ENCODE measurements at regions not wholly inside any gene's neighbourhood (a gene's known extent, or its start where the extent isn't known, plus 50 kb on each side); places are given as distances from the start of the nearest gene placed in this dataset.

DNA sequence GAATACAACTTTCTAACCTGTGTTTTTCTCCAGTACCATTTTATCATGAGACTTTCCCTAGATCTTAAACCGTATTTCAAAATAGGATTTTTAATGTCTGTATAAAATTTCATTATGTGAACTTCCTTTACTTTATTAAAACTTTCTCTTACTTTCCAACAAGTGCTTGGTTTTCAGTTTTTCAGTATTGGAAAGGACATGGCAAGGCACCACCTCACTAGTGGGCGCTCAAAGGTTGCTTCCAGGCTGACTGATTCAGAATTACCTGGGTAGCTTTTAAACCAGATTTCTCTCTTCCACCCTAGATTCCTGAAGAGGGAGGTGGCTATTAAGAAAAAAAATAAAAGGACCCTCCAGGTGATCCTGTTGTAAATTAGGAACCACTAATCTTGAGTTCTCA lies 236.6 kb downstream of the SOX2 start:
- TF ChIP-seq, protein P1, sequence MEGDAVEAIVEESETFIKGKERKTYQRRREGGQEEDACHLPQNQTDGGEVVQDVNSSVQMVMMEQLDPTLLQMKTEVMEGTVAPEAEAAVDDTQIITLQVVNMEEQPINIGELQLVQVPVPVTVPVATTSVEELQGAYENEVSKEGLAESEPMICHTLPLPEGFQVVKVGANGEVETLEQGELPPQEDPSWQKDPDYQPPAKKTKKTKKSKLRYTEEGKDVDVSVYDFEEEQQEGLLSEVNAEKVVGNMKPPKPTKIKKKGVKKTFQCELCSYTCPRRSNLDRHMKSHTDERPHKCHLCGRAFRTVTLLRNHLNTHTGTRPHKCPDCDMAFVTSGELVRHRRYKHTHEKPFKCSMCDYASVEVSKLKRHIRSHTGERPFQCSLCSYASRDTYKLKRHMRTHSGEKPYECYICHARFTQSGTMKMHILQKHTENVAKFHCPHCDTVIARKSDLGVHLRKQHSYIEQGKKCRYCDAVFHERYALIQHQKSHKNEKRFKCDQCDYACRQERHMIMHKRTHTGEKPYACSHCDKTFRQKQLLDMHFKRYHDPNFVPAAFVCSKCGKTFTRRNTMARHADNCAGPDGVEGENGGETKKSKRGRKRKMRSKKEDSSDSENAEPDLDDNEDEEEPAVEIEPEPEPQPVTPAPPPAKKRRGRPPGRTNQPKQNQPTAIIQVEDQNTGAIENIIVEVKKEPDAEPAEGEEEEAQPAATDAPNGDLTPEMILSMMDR (IDR thresholded peaks at IDR 0.05) = peak; percentile 66
- TF ChIP-seq POLR2AphosphoS5 (IDR thresholded peaks at IDR 0.05; ENCODE audit: low read depth, low read length) = no peak
- TF ChIP-seq, protein P2, sequence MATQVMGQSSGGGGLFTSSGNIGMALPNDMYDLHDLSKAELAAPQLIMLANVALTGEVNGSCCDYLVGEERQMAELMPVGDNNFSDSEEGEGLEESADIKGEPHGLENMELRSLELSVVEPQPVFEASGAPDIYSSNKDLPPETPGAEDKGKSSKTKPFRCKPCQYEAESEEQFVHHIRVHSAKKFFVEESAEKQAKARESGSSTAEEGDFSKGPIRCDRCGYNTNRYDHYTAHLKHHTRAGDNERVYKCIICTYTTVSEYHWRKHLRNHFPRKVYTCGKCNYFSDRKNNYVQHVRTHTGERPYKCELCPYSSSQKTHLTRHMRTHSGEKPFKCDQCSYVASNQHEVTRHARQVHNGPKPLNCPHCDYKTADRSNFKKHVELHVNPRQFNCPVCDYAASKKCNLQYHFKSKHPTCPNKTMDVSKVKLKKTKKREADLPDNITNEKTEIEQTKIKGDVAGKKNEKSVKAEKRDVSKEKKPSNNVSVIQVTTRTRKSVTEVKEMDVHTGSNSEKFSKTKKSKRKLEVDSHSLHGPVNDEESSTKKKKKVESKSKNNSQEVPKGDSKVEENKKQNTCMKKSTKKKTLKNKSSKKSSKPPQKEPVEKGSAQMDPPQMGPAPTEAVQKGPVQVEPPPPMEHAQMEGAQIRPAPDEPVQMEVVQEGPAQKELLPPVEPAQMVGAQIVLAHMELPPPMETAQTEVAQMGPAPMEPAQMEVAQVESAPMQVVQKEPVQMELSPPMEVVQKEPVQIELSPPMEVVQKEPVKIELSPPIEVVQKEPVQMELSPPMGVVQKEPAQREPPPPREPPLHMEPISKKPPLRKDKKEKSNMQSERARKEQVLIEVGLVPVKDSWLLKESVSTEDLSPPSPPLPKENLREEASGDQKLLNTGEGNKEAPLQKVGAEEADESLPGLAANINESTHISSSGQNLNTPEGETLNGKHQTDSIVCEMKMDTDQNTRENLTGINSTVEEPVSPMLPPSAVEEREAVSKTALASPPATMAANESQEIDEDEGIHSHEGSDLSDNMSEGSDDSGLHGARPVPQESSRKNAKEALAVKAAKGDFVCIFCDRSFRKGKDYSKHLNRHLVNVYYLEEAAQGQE (IDR thresholded peaks at IDR 0.05; ENCODE audit: insufficient read depth in 1 of 2, low read depth in 2 of 2, low read length in 1 of 2) = no peak

Data from Panc1 (cell line).